RWPE1 (cell line): ENCODE measurements at regions not wholly inside any gene's neighbourhood (a gene's known extent, or its start where the extent isn't known, plus 50 kb on each side); places are given as distances from the start of the nearest gene placed in this dataset.

ENCODE experiments used
- CTCF ChIA-PET: fragments of 350-600 bp; sonication (Branson Sonifier 250); formaldehyde crosslinking; extraction: SDS; loops from one replicate; lab custom pipeline; 2021; lab: Yijun Ruan, JAX
- POLR2A ChIA-PET: fragments of 400-600 bp; formaldehyde crosslinking; extraction: SDS; loops from one replicate; lab custom pipeline; 2020; ENCODE audit warnings: antibody characterized with exemption; ENCODE audit not compliant: low non-redundant PET; lab: Yijun Ruan, JAX
- DNase-seq: peaks from one replicate; pipeline ENCODE4 v3.0.0; 2012; ENCODE audit warnings: low spot score
- H3K27ac ChIP-seq: fragments of 450-650 bp; 2 replicates; pipeline ENCODE4 v1.5.1; 2017
- TF ChIP-seq, protein P1 (sequence below): fragments of 450-650 bp; conservative IDR thresholded peaks from 2 replicates; pipeline ENCODE4 v1.5.1; 2017; ENCODE audit warnings: low read depth, mild to moderate bottlenecking

DNA sequence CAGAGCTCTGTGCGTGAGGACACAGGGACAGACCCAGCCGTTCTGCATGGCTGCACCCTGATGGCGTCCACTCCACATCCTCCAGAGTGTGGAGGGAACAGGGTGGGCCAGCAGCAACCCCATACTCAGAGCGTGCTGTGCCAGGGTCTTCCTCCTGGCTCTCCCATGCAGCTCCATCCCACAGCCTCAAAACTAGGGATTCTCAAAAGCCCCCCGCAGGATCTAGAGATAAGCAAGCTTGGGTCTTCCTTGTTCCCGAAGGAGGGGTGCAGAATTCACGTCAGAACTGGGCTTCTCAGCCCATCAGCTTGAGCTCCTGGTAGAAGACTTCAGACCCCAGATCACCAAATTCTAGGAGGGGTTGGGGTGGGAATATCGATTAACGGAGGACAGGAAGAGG, 858.8 kb downstream of the TBC1D22A start:
- DNase-seq, result no peak
- CTCF ChIA-PET, result interaction anchor here (0.5 to 0.7 kb wide), 2 partner anchors 215 to 424 kb away, joined by 3 to 4 read pairs; no protein-coding TSS in a partner anchor
- TF ChIP-seq, protein P1, sequence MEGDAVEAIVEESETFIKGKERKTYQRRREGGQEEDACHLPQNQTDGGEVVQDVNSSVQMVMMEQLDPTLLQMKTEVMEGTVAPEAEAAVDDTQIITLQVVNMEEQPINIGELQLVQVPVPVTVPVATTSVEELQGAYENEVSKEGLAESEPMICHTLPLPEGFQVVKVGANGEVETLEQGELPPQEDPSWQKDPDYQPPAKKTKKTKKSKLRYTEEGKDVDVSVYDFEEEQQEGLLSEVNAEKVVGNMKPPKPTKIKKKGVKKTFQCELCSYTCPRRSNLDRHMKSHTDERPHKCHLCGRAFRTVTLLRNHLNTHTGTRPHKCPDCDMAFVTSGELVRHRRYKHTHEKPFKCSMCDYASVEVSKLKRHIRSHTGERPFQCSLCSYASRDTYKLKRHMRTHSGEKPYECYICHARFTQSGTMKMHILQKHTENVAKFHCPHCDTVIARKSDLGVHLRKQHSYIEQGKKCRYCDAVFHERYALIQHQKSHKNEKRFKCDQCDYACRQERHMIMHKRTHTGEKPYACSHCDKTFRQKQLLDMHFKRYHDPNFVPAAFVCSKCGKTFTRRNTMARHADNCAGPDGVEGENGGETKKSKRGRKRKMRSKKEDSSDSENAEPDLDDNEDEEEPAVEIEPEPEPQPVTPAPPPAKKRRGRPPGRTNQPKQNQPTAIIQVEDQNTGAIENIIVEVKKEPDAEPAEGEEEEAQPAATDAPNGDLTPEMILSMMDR, result no peak
- POLR2A ChIA-PET, result no interaction called here
- no peak overlapping the region for H3K27ac ChIP-seq

DNA sequence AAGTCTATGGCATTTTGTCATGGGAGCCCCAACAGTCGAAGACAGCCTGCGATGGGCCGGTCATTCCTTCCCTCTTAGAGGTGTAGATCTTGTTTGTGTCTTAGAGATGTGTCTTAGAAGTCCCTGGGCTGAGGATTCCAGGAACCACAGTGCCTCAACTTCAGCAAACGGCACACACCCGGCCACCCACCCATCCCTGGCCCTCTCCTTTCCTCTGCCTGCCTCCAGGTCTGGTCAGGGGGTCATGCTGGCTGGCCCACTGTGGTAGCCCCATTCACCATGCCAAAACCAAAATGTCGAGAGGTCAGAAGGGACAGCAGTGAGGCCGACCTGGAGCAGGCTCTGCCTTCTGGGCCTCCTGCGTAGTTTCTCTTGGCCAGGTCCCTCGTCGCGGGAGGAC, 857.9 kb downstream of the TBC1D22A start:
- no peak for DNase-seq
- TF ChIP-seq, protein P1, result no peak
- ChIA-PET POLR2A (no interaction called here), CTCF (no interaction called here)
- H3K27ac ChIP-seq, result no peak overlapping the region

DNA sequence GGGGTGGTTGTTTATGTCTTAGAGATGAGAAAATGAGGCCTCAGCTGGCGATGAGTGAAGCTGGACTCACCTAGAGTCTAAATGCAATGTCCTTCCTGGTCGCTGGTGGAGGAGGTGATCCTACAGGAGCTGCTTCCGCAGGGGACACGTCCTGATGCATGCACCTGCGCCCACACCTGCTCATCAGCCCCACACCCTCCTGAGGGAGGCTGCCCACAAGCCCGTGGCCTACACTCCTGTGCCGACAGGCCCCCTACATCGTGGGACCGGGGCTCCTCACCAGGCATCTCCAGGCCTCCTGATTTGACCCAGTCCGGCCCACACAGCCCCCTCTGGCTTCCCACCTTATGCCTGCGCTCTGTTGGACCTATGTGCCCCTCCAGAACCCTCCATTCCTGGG, 857.2 kb downstream of the TBC1D22A start:
- CTCF ChIA-PET, result no interaction called here
- POLR2A ChIA-PET, result no interaction called here
- no peak for DNase-seq
- TF ChIP-seq, protein P1, result no peak
- H3K27ac ChIP-seq, result no peak overlapping the region

DNA sequence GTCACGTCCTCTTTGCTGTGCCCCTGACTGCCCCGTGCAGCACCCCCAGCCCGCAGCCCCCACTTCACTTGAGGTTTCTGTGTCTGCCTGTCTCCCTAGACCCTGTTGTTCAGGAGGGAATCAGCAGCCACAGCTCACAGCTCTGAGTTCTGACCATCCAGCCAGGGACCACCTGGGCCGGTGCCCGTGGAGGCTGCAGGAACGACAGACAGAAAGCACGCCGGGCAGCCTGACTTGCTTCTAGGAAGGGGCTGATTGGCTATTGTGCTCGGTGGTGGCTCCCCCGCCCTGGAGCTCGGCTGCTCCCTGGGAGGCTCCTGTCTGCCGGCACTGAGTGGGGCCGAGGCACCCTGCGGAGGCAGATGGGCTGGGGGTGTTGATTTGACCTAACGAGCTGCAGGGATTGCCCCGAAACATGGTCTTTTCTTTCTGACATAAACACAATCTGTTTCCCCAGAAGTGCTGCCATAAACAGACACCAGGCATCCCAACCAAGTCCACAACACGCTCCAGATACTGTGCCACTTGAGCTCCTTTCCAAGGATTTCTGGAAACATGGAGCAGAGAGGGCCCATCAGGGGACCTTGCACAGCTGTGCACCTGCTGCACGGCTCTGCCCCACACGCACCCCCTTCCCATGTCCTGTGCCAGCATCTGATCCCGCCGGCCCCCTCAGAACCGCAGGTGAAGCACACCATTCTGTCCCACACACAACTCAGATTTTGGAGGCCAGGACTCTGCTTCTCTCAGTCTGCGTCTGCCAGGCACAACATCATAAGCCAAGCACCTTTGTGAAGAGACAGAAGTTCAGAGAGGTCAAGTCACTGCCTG, 855.9 kb downstream of the TBC1D22A start:
- ChIA-PET CTCF (no interaction called here), POLR2A (no interaction called here)
- DNase-seq, result no peak
- H3K27ac ChIP-seq, result no peak overlapping the region
- TF ChIP-seq, protein P1, result no peak

DNA sequence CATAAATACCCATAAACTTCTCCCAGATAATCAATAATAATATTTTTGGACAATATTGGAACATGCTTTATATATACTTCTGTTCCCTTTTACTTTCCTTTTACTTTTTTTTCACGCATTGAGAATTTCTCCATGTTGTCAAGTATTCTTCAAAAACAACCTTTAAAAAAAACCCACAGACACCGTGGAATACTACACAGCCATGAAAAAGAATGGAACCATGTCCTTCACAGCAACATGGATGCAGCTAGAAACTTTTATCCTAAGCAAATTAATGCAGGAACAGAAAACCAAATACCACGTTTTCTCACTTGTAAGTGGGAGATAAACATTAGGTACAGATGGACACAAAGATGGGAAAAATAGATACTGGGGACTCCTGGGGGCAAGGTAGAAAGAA, 854.7 kb downstream of the TBC1D22A start:
- CTCF ChIA-PET, result no interaction called here
- no peak overlapping the region for H3K27ac ChIP-seq
- no peak for DNase-seq
- POLR2A ChIA-PET, result no interaction called here
- TF ChIP-seq, protein P1, result no peak

DNA sequence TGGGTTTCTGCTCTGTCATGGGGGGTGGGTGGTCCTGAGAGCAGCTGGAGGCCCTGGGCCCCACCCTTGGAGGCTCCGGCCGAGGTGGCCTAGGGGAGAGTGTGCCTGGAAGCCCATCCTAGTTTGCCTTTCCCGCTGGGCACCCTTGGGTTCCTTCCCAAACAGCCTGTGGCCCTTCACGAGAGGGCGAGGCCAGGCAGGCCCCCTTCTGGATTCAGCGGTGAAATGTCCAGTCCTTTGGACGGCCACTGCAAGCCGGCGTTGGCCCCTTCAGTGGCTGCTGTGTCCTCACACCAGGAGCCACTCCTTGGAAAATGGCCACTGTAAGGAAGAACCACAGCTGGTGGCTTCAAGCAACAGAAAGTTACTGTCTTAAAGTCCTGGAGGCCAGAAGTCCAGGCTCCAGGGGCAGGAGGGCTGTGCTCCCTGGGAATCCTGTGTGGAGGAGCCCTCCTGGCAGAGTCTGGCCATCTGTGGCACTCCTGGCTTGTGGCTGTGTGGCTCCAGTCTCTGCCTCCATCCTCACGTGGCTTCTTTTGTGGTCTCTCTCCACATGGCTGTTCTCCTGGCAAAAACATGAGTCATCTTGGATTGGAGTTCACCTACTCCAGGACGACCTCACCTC, 854.1 kb downstream of the TBC1D22A start:
- H3K27ac ChIP-seq, result no peak overlapping the region
- TF ChIP-seq, protein P1, result no peak
- DNase-seq, result no peak
- ChIA-PET CTCF (no interaction called here), POLR2A (no interaction called here)
